Progenitor cell of endocrine pancreas (in vitro differentiated cells): ENCODE measurements at regions not wholly inside any gene's neighbourhood (a gene's known extent, or its start where the extent isn't known, plus 50 kb on each side); places are given as distances from the start of the nearest gene placed in this dataset.
"Not testable (repeated sequence)": the region's sequence is repeated elsewhere in the genome, so short reads cannot be mapped to it uniquely, and the experiment has no call there.

Experiments
- DNase-seq: peaks from one replicate; pipeline ENCODE4 v3.0.0; 2021; ENCODE audit warnings: low spot score; ENCODE audit not compliant: unreplicated experiment
- H3K27ac Mint-ChIP-seq: 2 replicates; pipeline ENCODE4 v1.8.0; 2021; ENCODE audit warnings: mild to moderate bottlenecking, moderate library complexity, mixed read lengths
- H3K27me3 Mint-ChIP-seq: 2 replicates; pipeline ENCODE4 v1.8.0; 2021; ENCODE audit warnings: mixed read lengths
- H3K36me3 Mint-ChIP-seq: 2 replicates; pipeline ENCODE4 v1.8.0; 2022; ENCODE audit warnings: mixed read lengths; ENCODE audit not compliant: insufficient read depth
- H3K4me1 Mint-ChIP-seq: 2 replicates; pipeline ENCODE4 v1.8.0; 2021; ENCODE audit warnings: low read depth, mixed read lengths
- H3K4me3 Mint-ChIP-seq: 2 replicates; pipeline ENCODE4 v1.8.0; 2021; ENCODE audit warnings: low read depth, mild to moderate bottlenecking, moderate library complexity, mixed read lengths
- H3K9me3 Mint-ChIP-seq: 2 replicates; pipeline ENCODE4 v1.8.0; 2021; ENCODE audit warnings: low read depth, mixed read lengths
- TF ChIP-seq, protein P1 (sequence below): fragments of 200-600 bp; sonication (generic); IDR thresholded peaks from one replicate; pipeline ENCODE4 v1.5.0; 2021; ENCODE audit warnings: antibody characterized with exemption, mild to moderate bottlenecking; ENCODE audit not compliant: unreplicated experiment

DNA sequence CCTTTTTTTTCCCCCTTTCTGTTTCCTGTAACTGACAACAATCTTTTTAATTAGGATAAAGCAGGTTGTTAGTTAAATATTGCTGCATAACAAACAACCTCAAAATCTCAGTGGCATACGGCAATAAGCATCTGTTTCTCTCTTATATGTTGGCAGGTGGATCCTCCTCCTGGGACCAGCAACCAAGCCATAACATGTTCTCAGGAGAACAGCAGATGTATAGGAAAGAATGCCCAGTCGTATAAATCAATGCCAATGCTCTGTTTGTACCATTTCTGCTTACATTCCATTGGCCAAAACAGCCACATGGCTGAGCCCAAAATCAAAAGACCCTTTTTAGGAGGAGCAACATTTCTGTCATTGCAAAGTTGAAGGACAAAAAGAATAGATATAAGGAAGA, 445.7 kb downstream of the AASDHPPT start:
- Mint-ChIP-seq H3K9me3 (peaks cover 8% of the 10 kb centered on the region), H3K27me3 (no peaks in the 10 kb centered on the region), H3K36me3 (peaks cover 1% of the 10 kb centered on the region), H3K4me1 (no peaks in the 10 kb centered on the region), H3K4me3 (no peak overlapping the region), H3K27ac (no peak overlapping the region)
- no peak for DNase-seq
- TF ChIP-seq, protein P1, sequence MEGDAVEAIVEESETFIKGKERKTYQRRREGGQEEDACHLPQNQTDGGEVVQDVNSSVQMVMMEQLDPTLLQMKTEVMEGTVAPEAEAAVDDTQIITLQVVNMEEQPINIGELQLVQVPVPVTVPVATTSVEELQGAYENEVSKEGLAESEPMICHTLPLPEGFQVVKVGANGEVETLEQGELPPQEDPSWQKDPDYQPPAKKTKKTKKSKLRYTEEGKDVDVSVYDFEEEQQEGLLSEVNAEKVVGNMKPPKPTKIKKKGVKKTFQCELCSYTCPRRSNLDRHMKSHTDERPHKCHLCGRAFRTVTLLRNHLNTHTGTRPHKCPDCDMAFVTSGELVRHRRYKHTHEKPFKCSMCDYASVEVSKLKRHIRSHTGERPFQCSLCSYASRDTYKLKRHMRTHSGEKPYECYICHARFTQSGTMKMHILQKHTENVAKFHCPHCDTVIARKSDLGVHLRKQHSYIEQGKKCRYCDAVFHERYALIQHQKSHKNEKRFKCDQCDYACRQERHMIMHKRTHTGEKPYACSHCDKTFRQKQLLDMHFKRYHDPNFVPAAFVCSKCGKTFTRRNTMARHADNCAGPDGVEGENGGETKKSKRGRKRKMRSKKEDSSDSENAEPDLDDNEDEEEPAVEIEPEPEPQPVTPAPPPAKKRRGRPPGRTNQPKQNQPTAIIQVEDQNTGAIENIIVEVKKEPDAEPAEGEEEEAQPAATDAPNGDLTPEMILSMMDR, result no peak

GRCh38 chr11:106523921-106524320, 446.5 kb downstream of the AASDHPPT start:
- Mint-ChIP-seq H3K4me1 (no peaks in the 10 kb centered on the region), H3K9me3 (peaks cover 11% of the 10 kb centered on the region), H3K36me3 (peaks cover 3% of the 10 kb centered on the region), H3K4me3 (no peak overlapping the region), H3K27ac (no peak overlapping the region), H3K27me3 (no peaks in the 10 kb centered on the region)
- DNase-seq, result no peak
- TF ChIP-seq, protein P1, result no peak

DNA sequence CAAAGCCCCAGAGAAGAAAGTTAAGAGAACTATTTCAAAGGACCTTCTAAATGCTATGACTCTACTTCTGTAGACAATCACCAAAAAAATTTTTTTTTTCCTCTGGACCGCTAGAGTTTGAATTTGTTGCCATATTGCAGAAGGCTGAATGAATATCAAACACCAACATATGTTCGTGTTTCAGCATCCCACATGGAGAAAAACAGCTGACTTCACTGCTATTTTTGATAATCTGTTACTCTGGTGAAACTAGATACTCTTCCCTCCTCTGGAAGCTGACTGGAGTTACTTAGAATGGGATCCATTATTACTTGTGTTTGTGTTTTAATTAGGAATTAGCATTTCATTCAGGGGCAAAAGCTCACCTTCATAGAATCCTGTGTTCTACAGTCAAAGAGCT, 447.0 kb downstream of the AASDHPPT start:
- peaks cover 3% of the 10 kb centered on the region for H3K36me3 Mint-ChIP-seq
- no peak overlapping the region for H3K4me3 Mint-ChIP-seq
- no peaks in the 10 kb centered on the region for H3K27me3 Mint-ChIP-seq
- no peak overlapping the region for H3K27ac Mint-ChIP-seq
- TF ChIP-seq, protein P1, result no peak
- H3K9me3 Mint-ChIP-seq, result peaks cover 9% of the 10 kb centered on the region
- H3K4me1 Mint-ChIP-seq, result no peaks in the 10 kb centered on the region
- no peak for DNase-seq

DNA sequence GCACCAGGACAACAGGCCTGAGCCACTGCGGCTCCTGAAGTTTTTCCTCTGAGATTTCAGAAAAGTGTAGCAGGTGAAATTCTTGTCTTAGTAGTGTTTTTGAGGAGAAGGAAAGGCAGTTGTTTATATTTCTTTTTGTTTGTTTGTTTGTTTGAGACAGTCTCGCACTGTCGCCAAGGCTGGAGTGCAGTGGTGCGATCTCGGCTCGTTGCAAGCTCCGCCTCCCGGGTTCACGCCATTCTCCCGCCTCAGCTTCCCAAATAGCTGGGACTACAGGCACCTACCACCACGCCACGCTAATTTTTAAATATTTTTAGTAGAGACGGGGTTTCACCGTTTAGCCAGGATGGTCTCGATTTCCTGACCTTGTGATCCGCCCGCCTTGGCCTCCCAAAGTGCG, 454.2 kb downstream of the AASDHPPT start:
- DNase-seq, H3K4me3 Mint-ChIP-seq, H3K36me3 Mint-ChIP-seq, H3K27me3 Mint-ChIP-seq, H3K27ac Mint-ChIP-seq, H3K9me3 Mint-ChIP-seq: not testable (repeated sequence)
- peaks cover 16% of the 10 kb centered on the region for H3K4me1 Mint-ChIP-seq

DNA sequence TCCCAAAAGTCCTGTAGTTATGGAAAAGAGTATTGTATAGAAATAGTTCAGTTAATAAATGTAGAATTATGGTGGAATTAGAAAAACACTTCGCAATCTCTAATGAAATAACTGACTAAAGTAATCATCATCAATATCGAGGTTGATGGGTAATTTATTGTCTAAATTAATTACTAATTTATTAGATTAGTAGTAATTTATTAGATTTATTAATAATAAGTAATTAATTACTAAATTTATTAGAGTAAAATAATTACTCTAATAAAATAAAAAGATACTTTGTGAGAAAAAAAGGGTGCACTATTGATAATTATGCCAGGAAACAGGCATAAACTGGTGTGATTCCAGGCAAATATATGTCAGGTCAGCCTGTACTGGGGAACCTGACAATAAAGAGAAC, 455.6 kb downstream of the AASDHPPT start:
- H3K27ac Mint-ChIP-seq, result no peak overlapping the region
- H3K27me3 Mint-ChIP-seq, result no peaks in the 10 kb centered on the region
- no peak overlapping the region for H3K4me3 Mint-ChIP-seq
- no peak for DNase-seq
- H3K4me1 Mint-ChIP-seq, result peaks cover 16% of the 10 kb centered on the region
- TF ChIP-seq, protein P1, result no peak
- peaks cover 3% of the 10 kb centered on the region for H3K36me3 Mint-ChIP-seq
- H3K9me3 Mint-ChIP-seq, result peaks cover 4% of the 10 kb centered on the region

DNA sequence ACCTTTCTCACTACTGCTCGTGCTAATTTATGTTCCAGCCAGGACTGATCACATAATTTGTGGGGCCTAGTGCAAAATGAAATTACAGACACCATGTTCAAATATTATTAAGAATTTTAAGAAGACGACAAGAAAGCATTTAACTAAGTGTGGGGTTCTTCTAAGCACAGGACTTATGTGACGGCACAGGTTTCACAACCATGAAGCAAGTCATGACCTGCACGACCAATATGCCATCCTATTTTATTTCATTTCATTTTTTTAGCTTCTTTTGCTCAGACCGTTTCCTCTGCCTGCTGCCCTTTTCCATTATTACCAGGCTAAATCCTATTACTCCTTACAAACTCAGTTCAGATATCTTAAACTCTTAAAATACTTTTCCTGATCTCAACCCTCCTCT, 462.5 kb downstream of the AASDHPPT start:
- Mint-ChIP-seq H3K27ac (no peak overlapping the region), H3K4me3 (no peak overlapping the region)
- DNase-seq, result no peak

More for the DNA sequence above, 462.5 kb downstream of the AASDHPPT start:
- no peaks in the 10 kb centered on the region for H3K9me3 Mint-ChIP-seq
- no peaks in the 10 kb centered on the region for H3K36me3 Mint-ChIP-seq
- TF ChIP-seq, protein P1, result no peak
- peaks cover 5% of the 10 kb centered on the region for H3K4me1 Mint-ChIP-seq
- no peaks in the 10 kb centered on the region for H3K27me3 Mint-ChIP-seq
